ENCODE measurements at regions not wholly inside any gene's neighbourhood (a gene's known extent, or its start where the extent isn't known, plus 50 kb on each side); places are given as distances from the start of the nearest gene placed in this dataset.

- TF ChIP-seq, protein P1, sequence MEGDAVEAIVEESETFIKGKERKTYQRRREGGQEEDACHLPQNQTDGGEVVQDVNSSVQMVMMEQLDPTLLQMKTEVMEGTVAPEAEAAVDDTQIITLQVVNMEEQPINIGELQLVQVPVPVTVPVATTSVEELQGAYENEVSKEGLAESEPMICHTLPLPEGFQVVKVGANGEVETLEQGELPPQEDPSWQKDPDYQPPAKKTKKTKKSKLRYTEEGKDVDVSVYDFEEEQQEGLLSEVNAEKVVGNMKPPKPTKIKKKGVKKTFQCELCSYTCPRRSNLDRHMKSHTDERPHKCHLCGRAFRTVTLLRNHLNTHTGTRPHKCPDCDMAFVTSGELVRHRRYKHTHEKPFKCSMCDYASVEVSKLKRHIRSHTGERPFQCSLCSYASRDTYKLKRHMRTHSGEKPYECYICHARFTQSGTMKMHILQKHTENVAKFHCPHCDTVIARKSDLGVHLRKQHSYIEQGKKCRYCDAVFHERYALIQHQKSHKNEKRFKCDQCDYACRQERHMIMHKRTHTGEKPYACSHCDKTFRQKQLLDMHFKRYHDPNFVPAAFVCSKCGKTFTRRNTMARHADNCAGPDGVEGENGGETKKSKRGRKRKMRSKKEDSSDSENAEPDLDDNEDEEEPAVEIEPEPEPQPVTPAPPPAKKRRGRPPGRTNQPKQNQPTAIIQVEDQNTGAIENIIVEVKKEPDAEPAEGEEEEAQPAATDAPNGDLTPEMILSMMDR (conservative IDR thresholded peaks at IDR 0.05; ENCODE audit: control insufficient read depth, insufficient read depth, low read depth, low read length) = no peak
- no peak for DNase-seq (ENCODE audit: low read depth)
- H3K4me3 ChIP-seq (ENCODE audit: control insufficient read depth, low read depth, low read length) = no peak overlapping the region
These were observed 77.0 kb upstream of the ENPP6 start for GRCh38 chr4:184294606-184295133.

DNA sequence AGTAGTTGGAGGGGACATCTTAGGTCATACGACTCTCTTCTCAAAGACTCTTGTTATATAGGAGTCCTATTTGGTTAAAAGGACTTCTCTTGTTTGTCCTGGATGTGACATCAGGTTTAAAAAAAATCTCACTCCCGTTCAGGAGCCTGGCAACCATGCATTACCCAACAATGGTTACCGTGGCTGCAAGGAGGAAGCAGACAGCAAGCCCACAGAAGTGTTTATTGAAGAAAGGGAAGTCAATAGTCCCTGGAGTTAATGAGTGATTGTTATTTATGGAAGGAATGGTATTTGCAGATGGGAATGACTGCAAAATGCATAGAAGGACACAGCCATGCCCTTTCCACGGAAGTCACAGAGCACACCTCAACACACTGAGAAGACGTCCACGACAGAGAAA is 75.9 kb upstream of the ENPP6 start:
- TF ChIP-seq, protein P1 (conservative IDR thresholded peaks at IDR 0.05; ENCODE audit: control insufficient read depth, insufficient read depth, low read depth, low read length) = no peak
- no peak for DNase-seq (ENCODE audit: low read depth)
- H3K4me3 ChIP-seq (ENCODE audit: control insufficient read depth, low read depth, low read length) = no peak overlapping the region

DNA sequence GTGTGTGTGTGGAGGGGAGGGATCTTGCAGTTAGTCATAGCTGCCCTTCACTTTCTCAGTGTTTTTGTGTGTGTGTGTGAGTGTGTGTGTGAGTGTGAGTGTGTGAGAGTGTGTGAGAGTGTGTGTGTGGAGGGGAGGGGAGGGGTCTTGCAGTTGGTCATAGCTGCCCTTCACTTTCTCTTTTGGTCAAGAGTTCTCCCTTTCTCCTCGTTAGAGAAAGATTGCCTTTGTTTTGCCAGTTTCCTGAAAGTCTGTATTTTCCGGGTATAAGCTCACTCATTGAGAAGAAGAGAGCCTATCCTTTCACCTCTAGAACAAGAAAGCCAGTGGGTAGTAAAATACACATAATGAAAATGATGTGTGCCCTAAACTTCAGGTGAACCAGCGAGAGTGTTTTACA is 75.2 kb upstream of the ENPP6 start:
- H3K4me3 ChIP-seq (ENCODE audit: control insufficient read depth, low read depth, low read length) = no peak overlapping the region

DNA sequence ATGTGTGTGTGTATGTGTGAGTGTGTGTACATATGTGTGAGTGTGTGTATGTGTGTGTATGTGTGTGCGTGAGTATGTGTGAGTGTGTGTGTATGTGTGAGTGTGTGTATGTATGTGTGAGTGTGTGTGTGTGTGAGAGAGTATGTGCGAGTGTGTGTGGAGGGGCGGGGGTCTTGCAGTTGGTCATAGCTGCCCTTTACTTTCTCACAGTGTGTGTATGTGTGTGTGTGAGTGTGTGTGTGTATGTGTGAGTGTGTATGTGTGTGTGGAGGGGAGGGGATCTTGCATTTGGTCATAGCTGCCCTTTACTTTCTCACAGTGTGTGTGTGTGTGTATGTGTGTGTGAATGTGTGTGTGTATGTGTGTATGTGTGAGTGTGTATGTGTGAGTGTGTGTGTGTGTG is 74.8 kb upstream of the ENPP6 start:
- no peak overlapping the region for H3K4me3 ChIP-seq (ENCODE audit: control insufficient read depth, low read depth, low read length)
- TF ChIP-seq, protein P1 (conservative IDR thresholded peaks at IDR 0.05; ENCODE audit: control insufficient read depth, insufficient read depth, low read depth, low read length) = no peak
- DNase-seq (ENCODE audit: low read depth) = no peak

More for the DNA sequence above, 75.2 kb upstream of the ENPP6 start:
- TF ChIP-seq, protein P1 (conservative IDR thresholded peaks at IDR 0.05; ENCODE audit: control insufficient read depth, insufficient read depth, low read depth, low read length) = no peak
- no peak for DNase-seq (ENCODE audit: low read depth)

DNA sequence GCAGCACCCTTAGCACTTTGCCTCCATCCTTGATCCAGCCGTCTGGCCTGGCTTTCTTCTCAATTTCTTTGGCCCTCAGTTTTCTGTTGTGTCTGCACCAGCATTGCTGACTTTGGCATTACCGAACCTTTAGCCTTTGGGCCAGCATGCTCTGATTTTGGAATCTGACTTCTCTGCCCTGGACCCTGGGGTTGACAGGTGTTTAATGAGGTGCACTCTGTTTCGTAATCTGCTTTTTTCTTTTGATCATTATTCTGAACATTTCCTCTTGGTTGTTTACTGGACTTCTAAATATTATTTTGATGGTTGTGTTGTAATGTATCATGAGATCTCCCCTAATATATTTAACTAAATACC is 71.5 kb upstream of the ENPP6 start:
- no peak for DNase-seq (ENCODE audit: low read depth)
- TF ChIP-seq, protein P1 (conservative IDR thresholded peaks at IDR 0.05; ENCODE audit: control insufficient read depth, insufficient read depth, low read depth, low read length) = no peak
- H3K4me3 ChIP-seq (ENCODE audit: control insufficient read depth, low read depth, low read length) = no peak overlapping the region

GRCh38 chr4:184288451-184289178 is 70.9 kb upstream of the ENPP6 start:
- TF ChIP-seq, protein P1 (conservative IDR thresholded peaks at IDR 0.05; ENCODE audit: control insufficient read depth, insufficient read depth, low read depth, low read length) = no peak
- H3K4me3 ChIP-seq (ENCODE audit: control insufficient read depth, low read depth, low read length) = no peak overlapping the region
- DNase-seq (ENCODE audit: low read depth) = no peak

All from fibroblast of mammary gland (primary cell).